ENCODE measurements at regions not wholly inside any gene's neighbourhood (a gene's known extent, or its start where the extent isn't known, plus 50 kb on each side); places are given as distances from the start of the nearest gene placed in this dataset.

DNA sequence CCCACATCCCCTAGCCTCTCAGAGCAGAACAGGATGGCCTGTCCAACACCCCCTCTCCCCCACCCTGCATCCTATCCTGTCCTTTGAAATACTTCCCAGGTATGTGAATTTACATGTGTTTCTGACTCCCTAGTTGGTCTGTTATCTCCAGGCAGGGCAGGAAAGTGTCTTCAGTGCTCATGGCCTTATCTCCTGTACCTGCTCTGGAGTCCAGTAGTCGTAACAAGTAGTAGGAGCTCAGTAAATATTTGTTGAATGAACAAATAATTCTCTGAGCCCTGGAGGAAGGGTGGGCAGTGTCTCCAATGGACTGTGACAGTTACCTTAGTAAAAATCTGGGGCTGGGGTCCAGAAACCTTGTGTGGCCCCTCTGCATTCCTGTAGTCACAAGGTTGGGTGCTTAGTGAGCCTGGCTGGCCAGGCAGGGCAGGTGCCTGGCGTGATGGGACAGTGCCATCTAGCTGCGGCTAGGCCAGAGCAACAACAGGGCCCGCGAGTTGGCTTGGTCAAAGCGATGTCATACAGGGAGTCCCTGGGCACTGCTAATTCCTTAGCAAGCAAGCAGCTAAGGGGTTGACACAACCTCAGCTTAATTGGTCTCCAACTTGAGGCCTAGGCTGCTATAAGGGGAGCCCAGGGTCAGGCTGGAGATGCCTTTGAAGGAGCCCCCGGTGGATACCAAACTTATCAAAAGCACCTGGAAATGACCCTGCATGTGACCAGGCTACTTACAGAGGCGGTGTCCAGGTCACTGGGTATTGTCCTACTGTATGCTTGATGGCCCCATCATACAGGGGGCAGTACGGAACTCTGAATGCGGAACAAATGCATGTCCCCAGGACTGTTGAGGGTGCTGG is 89.0 kb upstream of the PPM1J start:
- TF ChIP-seq ZNF274 (IDR thresholded peaks at IDR 0.05; ENCODE audit: low read depth, low read length) (no peak), YY1 (IDR thresholded peaks at IDR 0.05; ENCODE audit: insufficient read depth, insufficient read length) (no peak), SUZ12 (IDR thresholded peaks at IDR 0.05; ENCODE audit: extremely low read depth, insufficient read depth, insufficient read length) (no peak)
- H3K9ac ChIP-seq (ENCODE audit: insufficient read length, low read depth): peak overlapping the region; percentile 53
- peak; percentile 82 for DNase-seq (ENCODE audit: low read depth, low spot score)

DNA sequence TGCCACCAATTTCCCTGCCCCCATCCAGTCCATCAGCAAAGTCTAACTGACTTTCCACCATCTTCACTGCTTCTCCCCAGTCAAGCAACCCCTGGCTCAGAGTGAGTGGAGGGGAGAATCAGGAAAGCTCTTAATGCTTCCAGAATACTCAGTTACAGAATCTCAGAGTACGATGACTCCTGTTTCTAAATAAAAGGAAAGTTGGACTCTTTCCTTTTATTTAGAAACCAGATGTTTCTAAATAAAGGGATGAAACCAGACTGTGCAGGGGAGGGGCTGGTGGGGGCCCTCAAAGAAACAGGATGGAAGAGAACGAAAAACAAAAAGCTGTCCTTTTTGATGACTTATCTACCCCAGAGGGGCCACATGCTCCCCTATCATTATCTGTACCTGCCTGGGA is 85.2 kb upstream of the PPM1J start:
- Histone ChIP-seq H3K36me3 (ENCODE audit: insufficient read depth, insufficient read length, low read length) (no peaks in the 10 kb centered on the region), H3K4me1 (ENCODE audit: insufficient read depth, insufficient read length) (peaks cover 4% of the 10 kb centered on the region), H3K27me3 (ENCODE audit: insufficient read depth, insufficient read length) (peaks cover 23% of the 10 kb centered on the region), H3K9me3 (ENCODE audit: insufficient read depth, low read length) (no peaks in the 10 kb centered on the region), H3K9ac (ENCODE audit: insufficient read length, low read depth) (no peak overlapping the region), H3K4me3 (ENCODE audit: insufficient read length, low read depth) (no peak overlapping the region)
- DNase-seq (ENCODE audit: low read depth, low spot score): no peak
- TF ChIP-seq ZNF274 (IDR thresholded peaks at IDR 0.05; ENCODE audit: low read depth, low read length) (no peak), YY1 (IDR thresholded peaks at IDR 0.05; ENCODE audit: insufficient read depth, insufficient read length) (no peak), SUZ12 (IDR thresholded peaks at IDR 0.05; ENCODE audit: extremely low read depth, insufficient read depth, insufficient read length) (no peak)

More for the DNA sequence above, 89.0 kb upstream of the PPM1J start:
- Histone ChIP-seq H3K4me3 (ENCODE audit: insufficient read length, low read depth) (no peak overlapping the region), H3K36me3 (ENCODE audit: insufficient read depth, insufficient read length, low read length) (no peaks in the 10 kb centered on the region), H3K9me3 (ENCODE audit: insufficient read depth, low read length) (no peaks in the 10 kb centered on the region), H3K27me3 (ENCODE audit: insufficient read depth, insufficient read length) (peaks cover 7% of the 10 kb centered on the region), H3K4me1 (ENCODE audit: insufficient read depth, insufficient read length) (peaks cover 8% of the 10 kb centered on the region)

DNA sequence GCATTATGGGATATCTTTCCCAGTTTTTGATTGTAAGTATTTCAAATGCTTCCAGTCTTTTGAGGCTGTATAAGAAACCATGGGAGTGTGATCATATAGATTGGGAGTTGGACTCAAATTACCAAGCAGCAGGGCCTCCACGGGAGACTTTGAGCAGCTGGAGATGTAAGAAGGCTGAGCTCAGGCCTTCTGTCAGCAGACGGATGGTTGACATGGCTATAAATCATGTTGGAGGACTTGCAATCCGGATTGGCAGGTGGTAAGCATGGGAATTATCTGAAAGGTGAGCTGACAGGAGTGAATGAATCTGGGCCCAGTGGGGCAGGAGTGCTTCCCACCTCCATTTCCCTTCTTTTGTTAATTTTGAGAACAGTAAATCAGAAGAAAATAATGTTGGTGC is 83.2 kb upstream of the PPM1J start:
- Histone ChIP-seq H3K27me3 (ENCODE audit: insufficient read depth, insufficient read length) (peaks cover 23% of the 10 kb centered on the region), H3K4me3 (ENCODE audit: insufficient read length, low read depth) (no peak overlapping the region), H3K36me3 (ENCODE audit: insufficient read depth, insufficient read length, low read length) (no peaks in the 10 kb centered on the region), H3K9me3 (ENCODE audit: insufficient read depth, low read length) (no peaks in the 10 kb centered on the region), H3K4me1 (ENCODE audit: insufficient read depth, insufficient read length) (peaks cover 7% of the 10 kb centered on the region), H3K9ac (ENCODE audit: insufficient read length, low read depth) (no peak overlapping the region)
- DNase-seq (ENCODE audit: low read depth, low spot score): no peak
- no peak for TF ChIP-seq YY1 (IDR thresholded peaks at IDR 0.05; ENCODE audit: insufficient read depth, insufficient read length)
- no peak for TF ChIP-seq SUZ12 (IDR thresholded peaks at IDR 0.05; ENCODE audit: extremely low read depth, insufficient read depth, insufficient read length)
- TF ChIP-seq ZNF274 (IDR thresholded peaks at IDR 0.05; ENCODE audit: low read depth, low read length): no peak

DNA sequence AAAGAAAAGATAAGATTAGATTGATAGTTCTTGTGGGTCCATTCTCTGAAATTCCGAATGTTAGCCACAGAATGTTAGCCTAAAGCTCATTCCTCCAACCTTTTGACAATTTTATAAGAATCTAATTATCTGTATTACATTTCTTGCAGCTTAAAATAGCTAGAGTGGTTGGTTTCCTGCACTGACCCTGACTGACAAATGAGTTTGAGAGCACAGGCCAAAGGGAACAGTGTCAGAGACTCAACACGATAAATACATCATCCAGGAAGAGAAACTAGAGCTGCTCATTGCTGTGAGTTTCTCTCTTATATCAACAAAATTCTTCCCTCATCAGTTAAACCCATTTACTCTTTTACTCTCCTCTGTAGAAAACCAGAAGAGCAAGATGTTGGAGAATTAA is 82.1 kb upstream of the PPM1J start:
- Histone ChIP-seq H3K27me3 (ENCODE audit: insufficient read depth, insufficient read length) (peaks cover 23% of the 10 kb centered on the region), H3K36me3 (ENCODE audit: insufficient read depth, insufficient read length, low read length) (no peaks in the 10 kb centered on the region), H3K9me3 (ENCODE audit: insufficient read depth, low read length) (no peaks in the 10 kb centered on the region), H3K4me1 (ENCODE audit: insufficient read depth, insufficient read length) (peaks cover 7% of the 10 kb centered on the region), H3K4me3 (ENCODE audit: insufficient read length, low read depth) (no peak overlapping the region), H3K9ac (ENCODE audit: insufficient read length, low read depth) (no peak overlapping the region)
- DNase-seq (ENCODE audit: low read depth, low spot score): no peak
- TF ChIP-seq ZNF274 (IDR thresholded peaks at IDR 0.05; ENCODE audit: low read depth, low read length) (no peak), YY1 (IDR thresholded peaks at IDR 0.05; ENCODE audit: insufficient read depth, insufficient read length) (no peak), SUZ12 (IDR thresholded peaks at IDR 0.05; ENCODE audit: extremely low read depth, insufficient read depth, insufficient read length) (no peak)

DNA sequence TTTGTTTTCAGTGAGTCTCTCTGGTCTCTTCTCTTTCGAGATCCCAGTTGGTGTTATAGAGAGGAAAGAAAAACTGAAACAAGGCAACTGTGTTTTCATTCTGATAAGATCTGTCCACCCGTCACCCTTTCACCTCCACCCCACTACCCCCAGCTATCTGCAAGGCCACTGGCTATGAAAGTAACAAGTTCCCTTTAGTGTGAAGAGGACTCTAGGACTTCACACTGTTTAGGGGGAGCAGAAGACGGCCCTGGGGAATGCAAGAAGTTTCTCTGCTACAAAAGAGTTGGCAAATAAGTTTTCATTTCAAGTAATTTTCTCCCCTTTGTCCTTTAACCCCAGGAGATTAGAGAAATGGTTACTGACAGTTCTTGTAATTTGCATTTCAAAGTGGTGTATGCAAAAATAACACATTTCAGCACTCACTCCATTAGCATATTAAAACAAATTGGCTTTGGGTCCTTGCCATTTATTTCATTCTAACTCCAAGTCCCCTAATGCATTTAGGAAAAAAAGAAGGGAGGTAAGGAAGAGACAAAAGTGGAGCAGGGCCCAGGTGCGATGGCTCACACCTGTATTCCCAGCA is 79.6 kb upstream of the PPM1J start:
- H3K36me3 ChIP-seq (ENCODE audit: insufficient read depth, insufficient read length, low read length): no peaks in the 10 kb centered on the region
- H3K9me3 ChIP-seq (ENCODE audit: insufficient read depth, low read length): no peaks in the 10 kb centered on the region
- no peak overlapping the region for H3K9ac ChIP-seq (ENCODE audit: insufficient read length, low read depth)
- TF ChIP-seq YY1 (IDR thresholded peaks at IDR 0.05; ENCODE audit: insufficient read depth, insufficient read length) (no peak), ZNF274 (IDR thresholded peaks at IDR 0.05; ENCODE audit: low read depth, low read length) (no peak), SUZ12 (IDR thresholded peaks at IDR 0.05; ENCODE audit: extremely low read depth, insufficient read depth, insufficient read length) (no peak)
- DNase-seq (ENCODE audit: low read depth, low spot score): no peak
- peaks cover 20% of the 10 kb centered on the region for H3K27me3 ChIP-seq (ENCODE audit: insufficient read depth, insufficient read length)
- H3K4me1 ChIP-seq (ENCODE audit: insufficient read depth, insufficient read length): peaks cover 7% of the 10 kb centered on the region
- no peak overlapping the region for H3K4me3 ChIP-seq (ENCODE audit: insufficient read length, low read depth)

DNA sequence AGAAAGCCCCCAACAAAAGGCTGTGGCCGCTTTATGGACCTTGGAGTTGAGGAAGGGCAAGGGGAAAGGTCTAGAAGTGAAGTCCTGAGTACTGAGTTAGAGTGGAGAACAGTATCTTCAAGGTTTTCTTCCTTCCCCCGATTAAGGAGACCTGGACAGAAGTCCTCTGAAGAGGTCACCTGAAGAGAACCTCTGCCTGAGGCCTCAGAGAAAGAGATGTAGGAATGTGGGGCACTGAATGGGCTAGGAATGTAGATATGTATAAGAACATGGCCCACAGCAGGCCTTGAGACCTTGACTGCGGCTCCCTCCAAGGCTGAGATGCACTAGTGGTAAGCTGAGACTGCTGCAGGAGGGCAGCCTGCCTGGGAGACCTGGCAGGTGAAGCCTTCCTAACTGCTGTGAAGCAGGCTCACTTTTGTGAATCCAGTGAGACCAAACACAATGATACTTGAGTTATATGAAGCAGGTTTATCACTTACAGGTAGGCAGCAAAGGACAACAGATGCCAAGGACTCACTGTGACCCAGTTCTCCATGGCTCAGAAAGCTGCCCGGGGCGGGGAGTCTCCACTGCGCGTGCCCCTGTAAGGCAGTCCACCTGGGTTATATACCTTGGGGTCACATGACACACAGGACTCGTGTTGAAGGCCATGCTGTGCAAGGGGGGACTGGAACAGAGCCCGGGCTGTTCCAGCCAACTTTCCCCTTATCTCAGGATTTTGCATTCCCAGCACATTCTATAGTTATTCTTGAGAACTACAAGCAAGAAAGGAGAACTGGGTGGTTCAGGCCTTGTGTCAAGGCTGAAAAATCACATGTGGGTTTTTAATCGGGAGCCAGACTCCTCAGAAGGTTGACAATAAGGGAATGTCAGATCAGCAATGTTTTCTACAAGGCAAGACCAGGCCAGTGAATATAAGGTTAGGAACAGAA is 78.8 kb upstream of the PPM1J start:
- Histone ChIP-seq H3K36me3 (ENCODE audit: insufficient read depth, insufficient read length, low read length) (no peaks in the 10 kb centered on the region), H3K9me3 (ENCODE audit: insufficient read depth, low read length) (no peaks in the 10 kb centered on the region), H3K27me3 (ENCODE audit: insufficient read depth, insufficient read length) (peaks cover 14% of the 10 kb centered on the region), H3K4me1 (ENCODE audit: insufficient read depth, insufficient read length) (peaks cover 7% of the 10 kb centered on the region), H3K9ac (ENCODE audit: insufficient read length, low read depth) (no peak overlapping the region), H3K4me3 (ENCODE audit: insufficient read length, low read depth) (no peak overlapping the region)
- DNase-seq (ENCODE audit: low read depth, low spot score): no peak
- no peak for TF ChIP-seq YY1 (IDR thresholded peaks at IDR 0.05; ENCODE audit: insufficient read depth, insufficient read length)
- no peak for TF ChIP-seq SUZ12 (IDR thresholded peaks at IDR 0.05; ENCODE audit: extremely low read depth, insufficient read depth, insufficient read length)
- TF ChIP-seq ZNF274 (IDR thresholded peaks at IDR 0.05; ENCODE audit: low read depth, low read length): no peak
